PC-3 (cell line): ENCODE measurements at regions not wholly inside any gene's neighbourhood (a gene's known extent, or its start where the extent isn't known, plus 50 kb on each side); places are given as distances from the start of the nearest gene placed in this dataset.

Source experiments
- CTCF ChIP-seq: fragments of 300-600 bp; sonication (generic); conservative IDR thresholded peaks from 2 replicates; pipeline ENCODE4 v1.5.1; 2017; ENCODE audit warnings: antibody characterized with exemption, low read depth, mild to moderate bottlenecking, low read length
- EZH2phosphoT487 ChIP-seq: fragments of 300-600 bp; sonication (generic); IDR thresholded peaks from 2 replicates; pipeline ENCODE4 v1.6.1; 2018; ENCODE audit warnings: mild to moderate bottlenecking, antibody characterized with exemption, low read length, borderline replicate concordance

GRCh38 chr13:94778585-94778984 is 66.2 kb upstream of the SOX21 start:
- no peak for TF ChIP-seq CTCF
- no peak for TF ChIP-seq EZH2phosphoT487
